Cardiac muscle cell (in vitro differentiated cells and primary cell): ENCODE measurements at regions not wholly inside any gene's neighbourhood (a gene's known extent, or its start where the extent isn't known, plus 50 kb on each side); places are given as distances from the start of the nearest gene placed in this dataset.
"Not testable (repeated sequence)": the region's sequence is repeated elsewhere in the genome, so short reads cannot be mapped to it uniquely, and the experiment has no call there.

Source experiments
- DNase-seq, 2 donors: peaks; one replicate each; pipeline versions ENCODE4 v3.0.0 to v3.0.0-alpha.2; 2010 to 2017; ENCODE audit warnings: low read depth in 1 of 2, low spot score in 1 of 2
- H3K27ac ChIP-seq: fragments of 200-600 bp; sonication (generic); 2 replicates; pipeline ENCODE4 v1.5.1; 2016
- H3K27me3 ChIP-seq: fragments of 200-600 bp; sonication (generic); 2 replicates; pipeline ENCODE4 v1.6.0; 2016; ENCODE audit warnings: control low read depth
- H3K36me3 ChIP-seq: fragments of 200-600 bp; sonication (generic); 2 replicates; pipeline ENCODE4 v1.5.1; 2016; ENCODE audit warnings: control low read depth
- H3K4me1 ChIP-seq: fragments of 200-600 bp; sonication (generic); 2 replicates; pipeline ENCODE4 v1.8.1; 2017; ENCODE audit warnings: low read depth, mild to moderate bottlenecking, mixed run types
- H3K4me3 ChIP-seq: fragments of 200-600 bp; sonication (generic); 2 replicates; pipeline ENCODE4 v1.5.1; 2016; ENCODE audit warnings: mild to moderate bottlenecking
- H3K9me3 ChIP-seq: fragments of 200-600 bp; sonication (generic); 2 replicates; pipeline ENCODE4 v1.5.1; 2017; ENCODE audit warnings: low read depth, mild to moderate bottlenecking, control low read depth
- CTCF ChIP-seq: IDR thresholded peaks from 2 replicates; pipeline ENCODE4 v1.5.1; 2012; ENCODE audit warnings: low read depth, mild to moderate bottlenecking, low read length

- no peak overlapping the region for H3K27ac ChIP-seq
- no peak overlapping the region for H3K4me3 ChIP-seq
Measured at GRCh38 chr12:46517579-46517962, 145.0 kb upstream of the SLC38A2 start.

GRCh38 chr12:46516933-46517578 is 144.5 kb upstream of the SLC38A2 start:
- Histone ChIP-seq H3K9me3 (no peaks in the 10 kb centered on the region), H3K27ac (no peak overlapping the region), H3K4me3 (no peak overlapping the region), H3K4me1 (peaks cover 8% of the 10 kb centered on the region), H3K36me3 (no peaks in the 10 kb centered on the region), H3K27me3 (no peaks in the 10 kb centered on the region)
- no peak for TF ChIP-seq CTCF
- DNase-seq: no peak

More at GRCh38 chr12:46517579-46517962, 145.0 kb upstream of the SLC38A2 start:
- peaks cover 8% of the 10 kb centered on the region for H3K4me1 ChIP-seq
- H3K36me3 ChIP-seq: no peaks in the 10 kb centered on the region
- TF ChIP-seq CTCF: no peak
- no peaks in the 10 kb centered on the region for H3K9me3 ChIP-seq
- DNase-seq: no peak
- no peaks in the 10 kb centered on the region for H3K27me3 ChIP-seq

GRCh38 chr12:46516238-46516932 is 143.8 kb upstream of the SLC38A2 start:
- no peak overlapping the region for H3K27ac ChIP-seq
- no peak overlapping the region for H3K4me3 ChIP-seq
- peaks cover 5% of the 10 kb centered on the region for H3K4me1 ChIP-seq
- no peak for TF ChIP-seq CTCF
- no peaks in the 10 kb centered on the region for H3K27me3 ChIP-seq
- no peaks in the 10 kb centered on the region for H3K36me3 ChIP-seq
- no peak for DNase-seq
- no peaks in the 10 kb centered on the region for H3K9me3 ChIP-seq

GRCh38 chr12:46515829-46516228 is 143.3 kb upstream of the SLC38A2 start:
- H3K36me3 ChIP-seq: no peaks in the 10 kb centered on the region
- H3K27me3 ChIP-seq: no peaks in the 10 kb centered on the region
- no peaks in the 10 kb centered on the region for H3K4me1 ChIP-seq
- TF ChIP-seq CTCF: no peak
- no peaks in the 10 kb centered on the region for H3K9me3 ChIP-seq
- DNase-seq: no peak
- no peak overlapping the region for H3K27ac ChIP-seq
- H3K4me3 ChIP-seq: no peak overlapping the region

GRCh38 chr12:46514886-46515285 is 142.3 kb upstream of the SLC38A2 start:
- H3K27ac ChIP-seq: no peak overlapping the region
- no peak overlapping the region for H3K4me3 ChIP-seq
- DNase-seq: no peak
- H3K36me3 ChIP-seq: no peaks in the 10 kb centered on the region
- H3K4me1 ChIP-seq: no peaks in the 10 kb centered on the region
- H3K27me3 ChIP-seq: no peaks in the 10 kb centered on the region
- H3K9me3 ChIP-seq: no peaks in the 10 kb centered on the region
- no peak for TF ChIP-seq CTCF

- not testable (repeated sequence) for H3K27me3 ChIP-seq, H3K27ac ChIP-seq, H3K9me3 ChIP-seq, H3K4me3 ChIP-seq, DNase-seq, H3K36me3 ChIP-seq, H3K4me1 ChIP-seq
Measured at GRCh38 chr12:46510257-46510656, 137.7 kb upstream of the SLC38A2 start.
